Trophoblast cell (in vitro differentiated cells and primary cell): ENCODE measurements at regions not wholly inside any gene's neighbourhood (a gene's known extent, or its start where the extent isn't known, plus 50 kb on each side); places are given as distances from the start of the nearest gene placed in this dataset.

ENCODE experiments used
- DNase-seq, 2 donors: peaks; one replicate each; pipeline ENCODE4 v3.0.0-alpha.2; 2016
- H2AFZ ChIP-seq: 2 replicates; pipeline ENCODE4 v1.6.1; 2013; ENCODE audit warnings: low read length, moderate library complexity, mild to moderate bottlenecking; ENCODE audit not compliant: insufficient read depth, poor library complexity
- H2AK5ac ChIP-seq: 2 replicates; pipeline ENCODE4 v1.6.1; 2013; ENCODE audit warnings: mild to moderate bottlenecking, low read length
- H2BK120ac ChIP-seq: 2 replicates; pipeline ENCODE4 v1.6.1; 2013; ENCODE audit warnings: low read length, mild to moderate bottlenecking, moderate library complexity; ENCODE audit not compliant: insufficient read depth, poor library complexity
- H2BK12ac ChIP-seq: 2 replicates; pipeline ENCODE4 v1.6.1; 2013; ENCODE audit warnings: mild to moderate bottlenecking, low read length, moderate library complexity
- H2BK5ac ChIP-seq: 2 replicates; pipeline ENCODE4 v1.6.1; 2013; ENCODE audit warnings: low read length, low read depth, moderate library complexity, mild to moderate bottlenecking; ENCODE audit not compliant: poor library complexity
- H3K14ac ChIP-seq: 2 replicates; pipeline ENCODE4 v1.6.1; 2013; ENCODE audit warnings: mild to moderate bottlenecking, low read length
- H3K18ac ChIP-seq: 2 replicates; pipeline ENCODE4 v1.6.1; 2013; ENCODE audit warnings: mild to moderate bottlenecking, low read length
- H3K23ac ChIP-seq: 2 replicates; pipeline ENCODE4 v1.6.1; 2013; ENCODE audit warnings: low read length
- H3K27ac ChIP-seq: 2 replicates; pipeline ENCODE4 v1.5.1; 2013; ENCODE audit warnings: low read depth, mild to moderate bottlenecking, inconsistent platforms, low read length, moderate library complexity
- H3K27me3 ChIP-seq: 2 replicates; pipeline ENCODE4 v1.6.1; 2013; ENCODE audit warnings: inconsistent platforms, mild to moderate bottlenecking, low read length, moderate library complexity; ENCODE audit not compliant: insufficient read depth
- H3K36me3 ChIP-seq, 2 experiments: 1 replicate in 1 of 2; 2 replicates in 1 of 2; pipeline ENCODE4 v1.6.1; 2013; ENCODE audit warnings: low read length in 2 of 2, mild to moderate bottlenecking in 2 of 2, moderate library complexity in 1 of 2; ENCODE audit not compliant: insufficient read depth in 2 of 2, control insufficient read depth in 1 of 2
- H3K4ac ChIP-seq: 2 replicates; pipeline ENCODE4 v1.6.1; 2013; ENCODE audit warnings: low read depth, mild to moderate bottlenecking, low read length, moderate library complexity
- H3K4me1 ChIP-seq, 2 experiments: 1 replicate in 1 of 2; 2 replicates in 1 of 2; pipeline ENCODE4 v1.6.1; 2013; ENCODE audit warnings: low read length in 2 of 2, mild to moderate bottlenecking in 2 of 2, moderate library complexity in 1 of 2; ENCODE audit not compliant: insufficient read depth in 2 of 2, control insufficient read depth in 1 of 2
- H3K4me2 ChIP-seq: 2 replicates; pipeline ENCODE4 v1.6.1; 2013; ENCODE audit warnings: inconsistent platforms, mild to moderate bottlenecking, low read length, moderate library complexity
- H3K4me3 ChIP-seq: 2 replicates; pipeline ENCODE4 v1.5.1; 2013; ENCODE audit warnings: mild to moderate bottlenecking, low read depth, low read length, inconsistent platforms
- H3K79me1 ChIP-seq: one replicate; pipeline ENCODE4 v1.6.1; 2013; ENCODE audit warnings: low read length
- H3K79me2 ChIP-seq: 2 replicates; pipeline ENCODE4 v1.6.1; 2013; ENCODE audit warnings: low read length, mild to moderate bottlenecking; ENCODE audit not compliant: control insufficient read depth, insufficient read depth, poor library complexity
- H3K9ac ChIP-seq: 2 replicates; pipeline ENCODE4 v1.6.1; 2013; ENCODE audit warnings: mild to moderate bottlenecking, low read length
- H3K9me3 ChIP-seq: 2 replicates; pipeline ENCODE4 v1.6.1; 2013; ENCODE audit warnings: low read depth, mild to moderate bottlenecking, control low read depth, inconsistent platforms, low read length; ENCODE audit not compliant: insufficient read depth
- H4K12ac ChIP-seq: 2 replicates; pipeline ENCODE4 v1.6.1; 2013; ENCODE audit warnings: low read depth, mild to moderate bottlenecking, low read length, moderate library complexity
- H4K8ac ChIP-seq: 2 replicates; pipeline ENCODE4 v1.6.1; 2013; ENCODE audit warnings: low read depth, mild to moderate bottlenecking, low read length, moderate library complexity
- H4K91ac ChIP-seq: one replicate; pipeline ENCODE4 v1.6.1; 2013; ENCODE audit warnings: low read depth, mild to moderate bottlenecking, low read length, moderate library complexity
- WGBS: extraction: QIAGEN DNeasy Blood & Tissue Kit; methylation state at CpG from one replicate; pipeline ENCODE4 v1.1.7; 2013; ENCODE audit warnings: missing lambda C conversion rate; ENCODE audit not compliant: insufficient read length, insufficient coverage; ENCODE audit errors: extremely low coverage; 5-methylcytosine and 5-hydroxymethylcytosine counted together

DNA sequence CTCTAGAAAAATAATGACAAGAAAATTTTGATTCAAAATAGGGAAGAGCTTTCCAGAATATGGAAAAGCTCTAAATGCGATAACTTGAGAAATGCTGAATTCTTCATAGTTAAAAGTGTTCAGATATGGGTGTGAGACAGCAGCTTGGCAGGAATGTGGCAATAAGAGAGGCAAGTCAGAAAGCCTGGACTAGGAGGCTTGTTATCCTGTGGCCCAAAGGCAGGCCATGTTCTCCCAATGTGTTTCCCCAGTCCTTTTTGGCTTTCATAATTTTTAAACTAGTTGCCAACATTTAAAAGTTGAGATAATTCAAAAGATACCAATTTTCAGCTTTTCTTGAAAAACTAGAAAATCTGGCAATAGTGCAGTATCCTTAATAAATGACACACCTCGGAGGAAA is 366.3 kb upstream of the FANCL start:
- Histone ChIP-seq H3K4me3 (no peak overlapping the region), H3K4ac (no peak overlapping the region), H3K18ac (no peak overlapping the region)

DNA sequence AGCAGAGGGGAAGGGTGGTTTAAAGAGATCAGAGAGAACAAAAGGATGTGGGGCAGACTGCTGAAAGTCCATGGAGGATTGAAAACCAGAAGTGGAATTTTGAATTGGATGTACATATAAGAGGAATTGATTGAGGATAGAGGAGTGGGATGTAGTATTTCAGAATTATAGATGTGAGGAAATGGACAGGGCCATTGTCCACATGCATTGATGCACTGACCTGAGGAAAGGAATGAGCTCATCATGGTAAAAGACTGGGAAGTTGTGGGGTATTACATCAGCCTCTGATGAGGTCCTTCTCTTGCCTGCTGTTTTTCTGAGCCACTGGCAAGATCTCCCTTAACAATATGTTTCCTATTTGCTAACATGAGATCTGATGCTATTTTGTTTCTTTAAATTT is 365.7 kb upstream of the FANCL start:
- Histone ChIP-seq H4K8ac (no peak overlapping the region), H3K4me3 (no peak overlapping the region), H3K9me3 (no peaks in the 10 kb centered on the region), H2BK120ac (no peak overlapping the region), H2BK12ac (no peak overlapping the region), H2AK5ac (no peak overlapping the region), H3K23ac (no peak overlapping the region), H3K27me3 (no peaks in the 10 kb centered on the region), H3K4me2 (no peak overlapping the region), H2AFZ (no peak overlapping the region), H3K4me1 (no peaks in the 10 kb centered on the region), H3K4ac (no peak overlapping the region), H3K9ac (no peak overlapping the region), H4K12ac (no peak overlapping the region), H3K79me1 (no peaks in the 10 kb centered on the region), H3K14ac (no peak overlapping the region), H4K91ac (no peak overlapping the region), H3K27ac (no peak overlapping the region), H3K79me2 (no peaks in the 10 kb centered on the region), H3K36me3 (no peaks in the 10 kb centered on the region), H2BK5ac (no peak overlapping the region), H3K18ac (no peak overlapping the region)
- DNase-seq, result no peak

More for the DNA sequence above, 366.3 kb upstream of the FANCL start:
- no peaks in the 10 kb centered on the region for H3K79me1 ChIP-seq
- no peaks in the 10 kb centered on the region for H3K27me3 ChIP-seq
- H3K9ac ChIP-seq, result no peak overlapping the region
- no peaks in the 10 kb centered on the region for H3K36me3 ChIP-seq
- H3K14ac ChIP-seq, result no peak overlapping the region
- H3K4me1 ChIP-seq, result no peaks in the 10 kb centered on the region
- H3K79me2 ChIP-seq, result no peaks in the 10 kb centered on the region
- no peak overlapping the region for H4K91ac ChIP-seq
- WGBS, result no CpG with 5 or more reads among the region's 2 CpGs
- DNase-seq, result peak in 1 of 2 donors; percentile 25
- no peak overlapping the region for H2AK5ac ChIP-seq
- no peaks in the 10 kb centered on the region for H3K9me3 ChIP-seq
- H2BK120ac ChIP-seq, result no peak overlapping the region
- no peak overlapping the region for H2BK5ac ChIP-seq
- no peak overlapping the region for H3K23ac ChIP-seq
- no peak overlapping the region for H4K8ac ChIP-seq
- no peak overlapping the region for H3K4me2 ChIP-seq
- no peak overlapping the region for H2AFZ ChIP-seq
- H4K12ac ChIP-seq, result no peak overlapping the region
- no peak overlapping the region for H2BK12ac ChIP-seq
- H3K27ac ChIP-seq, result no peak overlapping the region

DNA sequence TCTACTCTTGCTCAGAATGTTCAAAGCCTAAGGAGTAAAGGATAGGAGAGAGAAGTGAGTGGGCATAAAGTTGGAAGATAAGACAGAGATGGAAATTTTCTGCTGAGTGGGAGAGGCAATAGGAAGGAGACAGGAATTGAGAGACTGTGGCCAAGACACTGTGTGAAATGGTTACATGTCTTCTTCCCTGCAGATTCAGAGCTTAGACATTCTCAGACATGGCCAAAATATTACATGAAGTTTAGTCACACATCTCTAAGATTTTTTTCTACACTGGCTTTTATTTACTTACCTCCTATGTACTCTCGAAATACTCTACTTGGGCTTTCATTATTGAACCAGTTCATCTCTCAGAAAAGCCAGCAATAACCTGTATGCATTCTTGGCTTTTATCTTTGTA is 363.0 kb upstream of the FANCL start:
- Histone ChIP-seq H3K27me3 (no peaks in the 10 kb centered on the region), H3K9ac (no peak overlapping the region), H2AFZ (no peak overlapping the region), H4K8ac (no peak overlapping the region), H2AK5ac (no peak overlapping the region), H3K27ac (no peak overlapping the region), H3K4ac (no peak overlapping the region), H2BK5ac (no peak overlapping the region), H3K4me3 (no peak overlapping the region), H3K79me2 (no peaks in the 10 kb centered on the region), H3K4me1 (no peaks in the 10 kb centered on the region), H4K12ac (no peak overlapping the region), H3K79me1 (no peaks in the 10 kb centered on the region), H3K18ac (no peak overlapping the region), H2BK12ac (no peak overlapping the region), H3K23ac (no peak overlapping the region), H3K36me3 (no peaks in the 10 kb centered on the region), H4K91ac (no peak overlapping the region), H2BK120ac (no peak overlapping the region), H3K14ac (no peak overlapping the region), H3K9me3 (no peaks in the 10 kb centered on the region), H3K4me2 (no peak overlapping the region)
- peak in 1 of 2 donors; percentile 49 for DNase-seq
- no CpG with 5 or more reads among the region's 1 CpG for WGBS

DNA sequence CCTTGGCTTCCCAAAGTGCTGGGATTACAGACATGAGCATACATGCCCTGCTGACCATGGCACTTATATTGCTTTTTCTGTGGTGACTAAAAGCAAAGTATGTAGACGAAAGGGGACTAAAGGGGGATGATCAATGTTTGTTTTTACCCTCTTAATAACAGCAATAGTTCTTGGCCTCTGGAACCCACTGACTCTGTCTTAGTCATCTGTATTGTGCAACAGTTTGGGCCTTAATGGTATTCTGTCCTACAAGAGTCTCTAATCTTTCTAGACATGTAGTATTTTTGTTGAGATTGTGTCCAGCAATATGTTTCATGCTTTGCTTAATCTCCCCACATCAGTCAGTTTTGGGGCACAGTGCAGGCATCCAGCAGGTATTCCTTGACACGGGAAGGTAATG is 359.9 kb upstream of the FANCL start:
- Histone ChIP-seq H3K27ac (no peak overlapping the region), H3K9ac (no peak overlapping the region), H3K14ac (no peak overlapping the region), H3K4me1 (no peaks in the 10 kb centered on the region), H3K79me1 (no peaks in the 10 kb centered on the region), H4K8ac (no peak overlapping the region), H2AK5ac (no peak overlapping the region), H4K12ac (no peak overlapping the region), H2BK12ac (no peak overlapping the region), H3K4ac (no peak overlapping the region), H3K4me2 (no peak overlapping the region), H3K36me3 (no peaks in the 10 kb centered on the region), H3K27me3 (no peaks in the 10 kb centered on the region), H2BK5ac (no peak overlapping the region), H2AFZ (no peak overlapping the region), H3K18ac (no peak overlapping the region), H3K9me3 (no peaks in the 10 kb centered on the region), H3K79me2 (no peaks in the 10 kb centered on the region), H3K23ac (no peak overlapping the region), H4K91ac (no peak overlapping the region), H2BK120ac (no peak overlapping the region), H3K4me3 (no peak overlapping the region)
- no peak for DNase-seq
- no CpG with 5 or more reads among the region's 2 CpGs for WGBS
